ENCODE measurements at regions not wholly inside any gene's neighbourhood (a gene's known extent, or its start where the extent isn't known, plus 50 kb on each side); places are given as distances from the start of the nearest gene placed in this dataset.
"Not testable (repeated sequence)": the region's sequence is repeated elsewhere in the genome, so short reads cannot be mapped to it uniquely, and the experiment has no call there.

- DNase-seq (ENCODE audit: low read depth), result no peak
Measured at GRCh38 chr2:35314049-35314448, 1041.5 kb upstream of the CRIM1 start.

- DNase-seq (ENCODE audit: low read depth), result no peak
Measured at GRCh38 chr2:35301369-35301768, 1054.2 kb upstream of the CRIM1 start.

- DNase-seq (ENCODE audit: low read depth), result peak; percentile 98
Measured at GRCh38 chr2:35298493-35298892, 1057.1 kb upstream of the CRIM1 start.

GRCh38 chr2:35297403-35297802, 1058.2 kb upstream of the CRIM1 start:
- no peak for DNase-seq (ENCODE audit: low read depth)

GRCh38 chr2:35294636-35295263, 1060.8 kb upstream of the CRIM1 start:
- DNase-seq (ENCODE audit: low read depth), result peak; percentile 6

GRCh38 chr2:35293261-35293660, 1062.3 kb upstream of the CRIM1 start:
- no peak for DNase-seq (ENCODE audit: low read depth)

- DNase-seq (ENCODE audit: low read depth), result peak; percentile 51
Measured at GRCh38 chr2:35292199-35292598, 1063.4 kb upstream of the CRIM1 start.

- DNase-seq (ENCODE audit: low read depth), result no peak
Measured at GRCh38 chr2:35281702-35282101, 1073.9 kb upstream of the CRIM1 start.

- DNase-seq (ENCODE audit: low read depth), result no peak
Measured at GRCh38 chr2:35255826-35256225, 1099.8 kb upstream of the CRIM1 start.

GRCh38 chr2:35251156-35251555, 1104.4 kb upstream of the CRIM1 start:
- DNase-seq (ENCODE audit: low read depth), result no peak

GRCh38 chr2:35246702-35247101, 1108.9 kb upstream of the CRIM1 start:
- no peak for DNase-seq (ENCODE audit: low read depth)

GRCh38 chr2:35228584-35228983, 1127.0 kb upstream of the CRIM1 start:
- no peak for DNase-seq (ENCODE audit: low read depth)

- peak; percentile 64 for DNase-seq (ENCODE audit: low read depth)
Measured at GRCh38 chr2:35220461-35220860, 1135.1 kb upstream of the CRIM1 start.

GRCh38 chr2:35204881-35205280, 1150.7 kb upstream of the CRIM1 start:
- no peak for DNase-seq (ENCODE audit: low read depth)

- DNase-seq (ENCODE audit: low read depth), result no peak
Measured at GRCh38 chr2:35204323-35204722, 1151.3 kb upstream of the CRIM1 start.

- peak; percentile 9 for DNase-seq (ENCODE audit: low read depth)
Measured at GRCh38 chr2:35199298-35199697, 1156.3 kb upstream of the CRIM1 start.

- no peak for DNase-seq (ENCODE audit: low read depth)
Measured at GRCh38 chr2:35185861-35186412, 1169.6 kb upstream of the CRIM1 start.

- DNase-seq (ENCODE audit: low read depth), result no peak
Measured at GRCh38 chr2:35184471-35184870, 1171.1 kb upstream of the CRIM1 start.

- DNase-seq (ENCODE audit: low read depth), result not testable (repeated sequence)
Measured at GRCh38 chr2:35176726-35177125, 1178.9 kb upstream of the CRIM1 start.

GRCh38 chr2:35174845-35175244, 1180.7 kb upstream of the CRIM1 start:
- no peak for DNase-seq (ENCODE audit: low read depth)

GRCh38 chr2:35172687-35173086, 1182.9 kb upstream of the CRIM1 start:
- DNase-seq (ENCODE audit: low read depth), result no peak

GRCh38 chr2:35168351-35168750, 1187.2 kb upstream of the CRIM1 start:
- DNase-seq (ENCODE audit: low read depth), result peak; percentile 13

GRCh38 chr2:35163948-35164347, 1191.6 kb upstream of the CRIM1 start:
- no peak for DNase-seq (ENCODE audit: low read depth)

- DNase-seq (ENCODE audit: low read depth), result no peak
Measured at GRCh38 chr2:35160871-35161270, 1194.7 kb upstream of the CRIM1 start.
